ENCODE measurements at regions not wholly inside any gene's neighbourhood (a gene's known extent, or its start where the extent isn't known, plus 50 kb on each side); places are given as distances from the start of the nearest gene placed in this dataset.

DNA sequence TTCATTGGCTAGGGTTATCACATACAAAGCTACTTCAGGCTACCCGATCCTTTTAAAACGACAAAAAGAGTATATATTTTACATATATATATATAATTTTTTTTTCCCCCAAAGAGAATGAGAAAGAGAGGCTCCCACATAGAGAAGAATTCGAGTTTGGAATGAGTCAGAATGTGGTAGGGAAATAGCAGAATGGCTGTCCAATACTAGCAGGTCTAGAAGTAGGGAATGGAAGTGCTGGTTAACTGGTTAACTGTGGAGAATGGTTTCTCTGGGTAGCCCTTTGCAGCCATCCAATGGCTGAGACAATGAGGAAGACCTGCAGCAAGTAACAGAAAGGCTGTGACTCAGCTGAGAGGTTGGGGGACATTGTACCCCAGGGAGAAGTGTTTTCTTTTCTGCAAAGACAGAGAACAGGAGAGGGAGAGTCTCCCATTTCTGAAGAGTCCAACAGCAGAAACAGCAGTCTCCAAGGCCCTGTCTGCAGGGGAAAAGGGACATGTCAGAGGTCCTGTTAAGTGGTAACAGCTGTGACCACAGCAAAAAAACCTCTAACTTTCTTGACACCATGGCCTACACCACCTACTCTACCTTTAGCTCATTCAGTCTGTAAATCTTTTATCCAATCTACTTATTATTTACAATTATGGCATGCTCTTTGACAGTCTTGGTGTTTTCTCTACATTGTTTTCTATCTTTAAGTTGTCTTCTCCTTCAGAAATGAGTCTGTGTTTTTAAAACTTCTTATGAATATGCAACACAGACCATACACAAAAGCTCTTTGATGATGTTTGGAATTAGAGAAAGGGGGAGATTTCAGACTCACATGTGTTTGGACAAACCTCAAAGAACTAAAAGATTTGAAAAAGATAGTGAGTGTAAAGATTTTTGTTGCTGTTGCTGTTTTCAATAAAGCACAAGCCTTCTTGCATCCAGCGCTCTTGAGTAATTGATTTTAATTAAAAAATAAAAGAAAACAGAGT is 116.1 kb upstream of the SLC7A14 start (continued):
- no peak for TF ChIP-seq JUN (IDR thresholded peaks at IDR 0.05; ENCODE audit: low read depth, low read length)
- no peak for TF ChIP-seq SP2 (IDR thresholded peaks at IDR 0.05; ENCODE audit: low read length)
- TF ChIP-seq NRF1 (IDR thresholded peaks at IDR 0.05; ENCODE audit: low read depth, low read length), result no peak
- no peak for TF ChIP-seq NANOG (IDR thresholded peaks at IDR 0.05; ENCODE audit: insufficient read depth, low read depth, low read length, poor library complexity, severe bottlenecking)
